Stimulated activated CD4-positive, alpha-beta T cell treated with anti-CD3 and anti-CD28 coated beads, Interleukin-12 subunit alpha, Interleukin-12 subunit beta, amount 100 ng/mL, for 24 hours (primary cell): ENCODE measurements at regions not wholly inside any gene's neighbourhood (a gene's known extent, or its start where the extent isn't known, plus 50 kb on each side); places are given as distances from the start of the nearest gene placed in this dataset.

ENCODE experiments used
- DNase-seq, 2 experiments: peaks; one replicate each; pipeline ENCODE4 v3.0.0-alpha.2; 2020; ENCODE audit warnings: low read depth in 2 of 2

GRCh38 chr13:40290758-40291157, 375.7 kb downstream of the FOXO1 start:
- no peak for DNase-seq

GRCh38 chr13:40292108-40292507, 374.3 kb downstream of the FOXO1 start:
- no peak for DNase-seq

GRCh38 chr13:40292536-40292935, 373.9 kb downstream of the FOXO1 start:
- no peak for DNase-seq

- no peak for DNase-seq
These were observed 364.1 kb downstream of the FOXO1 start for GRCh38 chr13:40302351-40302750.

- DNase-seq: no peak
These were observed 362.1 kb downstream of the FOXO1 start for GRCh38 chr13:40304391-40304790.

GRCh38 chr13:40306817-40307216, 359.6 kb downstream of the FOXO1 start:
- DNase-seq: peak; percentile 10 to 20

- no peak for DNase-seq
These were observed 356.6 kb downstream of the FOXO1 start for GRCh38 chr13:40309881-40310280.

- no peak for DNase-seq
These were observed 354.9 kb downstream of the FOXO1 start for GRCh38 chr13:40311356-40312101.

- DNase-seq: no peak
These were observed 352.9 kb downstream of the FOXO1 start for GRCh38 chr13:40313269-40314200.

GRCh38 chr13:40315416-40316064, 350.9 kb downstream of the FOXO1 start:
- peak; percentile 27 to 41 for DNase-seq

GRCh38 chr13:40316301-40316700, 350.1 kb downstream of the FOXO1 start:
- peak in 1 of 2 experiments; percentile 27 for DNase-seq

- DNase-seq: no peak
These were observed 348.5 kb downstream of the FOXO1 start for GRCh38 chr13:40317980-40318327.

- DNase-seq: no peak
These were observed 348.1 kb downstream of the FOXO1 start for GRCh38 chr13:40318366-40318765.

- DNase-seq: no peak
These were observed 346.5 kb downstream of the FOXO1 start for GRCh38 chr13:40319699-40320579.

- DNase-seq: no peak
These were observed 338.4 kb downstream of the FOXO1 start for GRCh38 chr13:40328091-40328490.

GRCh38 chr13:40329781-40330485, 336.5 kb downstream of the FOXO1 start:
- no peak for DNase-seq

GRCh38 chr13:40330950-40331349, 335.5 kb downstream of the FOXO1 start:
- DNase-seq: no peak

- DNase-seq: no peak
These were observed 334.6 kb downstream of the FOXO1 start for GRCh38 chr13:40331802-40332201.

GRCh38 chr13:40333226-40333625, 333.2 kb downstream of the FOXO1 start:
- DNase-seq: no peak

GRCh38 chr13:40334031-40334430, 332.4 kb downstream of the FOXO1 start:
- no peak for DNase-seq

GRCh38 chr13:40334616-40335015, 331.8 kb downstream of the FOXO1 start:
- no peak for DNase-seq
